HG02870 (cell line): ENCODE measurements at regions not wholly inside any gene's neighbourhood (a gene's known extent, or its start where the extent isn't known, plus 50 kb on each side); places are given as distances from the start of the nearest gene placed in this dataset.

Experiments
- ATAC-seq: cut with Tn5 transposase; IDR thresholded peaks from one replicate; pipeline ENCODE4 v1.9.1; 2021; ENCODE audit warnings: mild to moderate bottlenecking, moderate library complexity; ENCODE audit not compliant: unreplicated experiment

DNA sequence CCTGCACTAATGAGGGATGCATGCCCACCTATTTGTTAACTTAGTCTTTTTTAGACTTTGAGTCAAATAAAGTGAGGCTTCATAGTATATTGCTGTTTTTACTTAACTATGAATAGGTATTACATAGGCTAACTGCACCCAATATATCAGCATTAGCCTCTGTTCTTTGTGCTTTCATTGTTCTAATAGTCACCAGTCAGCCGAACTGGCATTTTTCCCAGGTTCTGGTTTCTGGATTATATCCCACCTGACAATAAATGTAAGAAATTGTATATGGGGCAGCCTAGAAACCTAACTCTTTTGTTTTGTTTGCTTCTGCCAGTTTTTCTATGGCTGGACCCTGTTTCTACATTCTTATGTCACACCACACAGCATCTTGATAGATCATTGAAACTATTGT, 1672.4 kb upstream of the LRRTM1 start:
- ATAC-seq, result no peak

GRCh38 chr2:81974216-81974615, 1669.7 kb upstream of the LRRTM1 start:
- no peak for ATAC-seq

GRCh38 chr2:81942876-81943275, 1638.3 kb upstream of the LRRTM1 start:
- no peak for ATAC-seq

DNA sequence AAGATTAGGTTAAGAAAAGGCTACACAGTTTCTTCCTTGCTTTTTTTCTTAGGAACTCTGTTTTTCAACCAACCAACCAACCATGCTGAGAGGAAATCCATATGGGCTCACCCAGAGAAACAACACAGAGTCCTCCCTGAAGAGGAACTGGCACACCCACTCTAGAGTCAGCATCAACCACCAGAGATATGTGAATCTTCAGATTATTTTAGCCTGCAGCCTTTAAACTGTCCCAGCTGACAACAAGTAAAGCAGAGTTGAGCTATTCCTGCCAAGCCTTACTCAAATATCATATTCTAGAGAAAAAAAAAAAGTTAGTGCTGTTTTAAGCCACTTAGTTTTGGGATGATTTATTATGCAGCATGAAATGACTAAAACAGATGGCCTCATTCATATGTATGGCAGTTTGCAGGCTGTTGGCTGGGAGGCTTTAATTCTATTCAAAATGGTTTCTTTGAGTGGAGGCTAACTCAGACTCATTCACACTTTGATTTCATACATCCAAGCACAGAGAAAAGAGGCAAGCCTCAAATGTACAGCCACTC, 1637.7 kb upstream of the LRRTM1 start:
- no peak for ATAC-seq

GRCh38 chr2:81940266-81940955, 1635.9 kb upstream of the LRRTM1 start:
- no peak for ATAC-seq

GRCh38 chr2:81937944-81938343, 1633.4 kb upstream of the LRRTM1 start:
- no peak for ATAC-seq

GRCh38 chr2:81903534-81903933, 1599.0 kb upstream of the LRRTM1 start:
- no peak for ATAC-seq

DNA sequence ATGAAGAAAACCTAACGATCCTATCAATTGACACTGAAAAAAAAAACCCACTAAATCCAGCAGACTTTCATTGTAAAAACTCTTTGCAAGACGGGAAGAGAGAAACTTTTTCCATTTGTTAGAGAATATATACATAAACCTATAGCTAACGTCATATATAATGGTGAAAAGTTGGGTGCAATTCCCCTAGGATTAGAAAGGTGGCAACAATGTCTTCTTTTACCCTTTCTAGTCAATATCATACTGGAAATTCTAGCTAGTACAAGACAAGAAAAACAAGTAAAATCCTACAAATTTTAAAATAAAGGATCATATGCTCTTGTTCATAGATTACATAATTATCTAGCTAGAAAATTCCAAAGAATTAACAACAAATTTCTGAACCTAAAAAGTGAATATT, 1596.5 kb upstream of the LRRTM1 start:
- ATAC-seq, result no peak

GRCh38 chr2:81895620-81896250, 1591.2 kb upstream of the LRRTM1 start:
- no peak for ATAC-seq

GRCh38 chr2:81894451-81894990, 1590.0 kb upstream of the LRRTM1 start:
- no peak for ATAC-seq

- ATAC-seq, result no peak
Measured at GRCh38 chr2:81876624-81877023, 1572.1 kb upstream of the LRRTM1 start.

DNA sequence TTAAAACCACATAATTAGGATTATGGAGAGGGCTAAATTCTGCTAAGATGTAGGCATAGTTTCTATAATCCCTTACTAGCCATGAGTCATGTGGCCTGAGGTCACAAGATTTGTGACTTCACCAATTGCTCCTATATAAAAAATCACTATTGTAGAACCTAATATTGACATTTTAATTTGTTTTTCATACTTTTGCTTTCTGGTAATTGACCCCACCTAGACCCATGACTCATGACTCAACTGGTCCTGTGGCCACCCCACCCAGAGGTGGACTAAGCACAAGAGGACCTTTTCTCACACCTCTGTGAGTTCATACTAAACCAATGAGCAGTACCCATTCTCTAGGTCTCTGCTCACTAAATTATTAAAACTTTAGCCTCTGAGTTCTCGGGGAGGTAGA, 1567.5 kb upstream of the LRRTM1 start:
- ATAC-seq, result no peak

DNA sequence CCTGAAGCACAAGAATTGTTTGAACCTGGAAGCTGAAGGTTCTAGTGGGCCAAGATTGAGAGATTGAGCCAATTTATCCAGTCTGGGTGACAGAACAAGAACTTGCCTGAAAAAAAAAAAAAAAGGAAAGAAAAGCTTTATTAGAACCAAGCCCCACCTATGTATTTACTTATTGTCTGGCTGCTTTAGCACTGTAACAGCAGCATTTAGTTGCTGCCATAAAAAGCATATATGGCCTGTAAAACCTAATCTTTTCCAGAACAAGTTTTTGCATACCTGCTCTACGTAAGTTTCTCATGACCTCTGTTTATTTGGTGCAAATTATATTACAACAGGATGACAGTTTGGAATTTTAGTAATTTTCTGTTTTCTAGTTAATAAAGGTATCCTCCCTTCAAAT, 1565.6 kb upstream of the LRRTM1 start:
- no peak for ATAC-seq

DNA sequence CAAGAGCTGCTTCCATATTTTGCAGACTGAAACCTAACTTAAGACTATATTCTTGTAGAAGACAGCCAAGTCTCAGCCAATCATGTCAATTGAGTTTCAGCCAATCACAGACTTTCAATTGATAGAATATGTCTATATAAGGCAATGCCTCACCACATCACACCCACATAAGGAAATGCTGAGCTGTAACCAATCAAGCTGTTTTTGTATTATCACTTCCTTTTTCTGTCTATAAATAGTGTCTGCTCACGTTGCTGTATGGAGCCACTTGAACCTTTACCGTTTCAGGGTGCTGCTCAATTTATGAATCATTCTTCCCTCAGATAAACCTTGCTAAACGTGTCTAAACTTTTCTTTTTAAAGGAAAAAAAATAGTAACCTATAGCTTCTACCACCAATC, 1554.4 kb upstream of the LRRTM1 start:
- no peak for ATAC-seq

DNA sequence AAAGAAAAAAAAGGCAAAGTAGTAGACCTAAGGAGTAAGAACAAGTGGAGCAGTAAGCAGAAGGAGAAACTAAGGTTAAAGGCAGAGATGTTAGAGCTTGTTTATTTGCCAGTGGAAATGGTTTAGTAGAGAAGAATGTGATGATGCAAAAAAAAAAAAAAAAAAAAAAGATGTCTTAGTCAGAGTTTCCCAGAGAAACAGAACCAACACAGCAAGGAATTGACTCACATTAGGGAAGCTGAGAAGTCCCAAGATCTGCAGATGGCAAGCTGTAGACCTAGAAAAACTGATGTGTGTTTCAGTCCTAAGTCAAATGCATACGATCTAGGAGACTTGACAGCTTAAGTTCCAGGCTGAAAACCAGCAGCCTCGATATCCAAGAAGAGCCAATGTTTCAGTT, 1548.8 kb upstream of the LRRTM1 start:
- ATAC-seq, result no peak

- no peak for ATAC-seq
Measured at GRCh38 chr2:81852651-81853050, 1548.1 kb upstream of the LRRTM1 start.

DNA sequence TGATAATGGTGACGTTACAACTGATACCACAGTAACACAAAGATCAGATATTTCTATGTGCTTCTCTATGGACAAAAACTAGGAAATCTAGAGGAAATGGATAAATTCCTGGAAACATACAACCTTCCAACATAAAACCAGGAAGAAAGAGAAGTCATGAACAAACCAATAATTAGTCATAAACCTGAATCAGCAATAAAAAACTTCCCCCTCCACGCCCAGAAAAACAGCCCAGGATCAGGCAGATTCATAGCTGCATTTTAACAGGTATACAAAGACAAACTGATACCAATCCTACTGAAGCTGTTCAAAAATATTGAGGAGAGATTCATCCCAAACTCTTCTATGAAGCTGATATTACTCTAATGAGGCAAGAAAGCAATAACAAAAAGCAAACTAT, 1535.2 kb upstream of the LRRTM1 start:
- ATAC-seq, result no peak

DNA sequence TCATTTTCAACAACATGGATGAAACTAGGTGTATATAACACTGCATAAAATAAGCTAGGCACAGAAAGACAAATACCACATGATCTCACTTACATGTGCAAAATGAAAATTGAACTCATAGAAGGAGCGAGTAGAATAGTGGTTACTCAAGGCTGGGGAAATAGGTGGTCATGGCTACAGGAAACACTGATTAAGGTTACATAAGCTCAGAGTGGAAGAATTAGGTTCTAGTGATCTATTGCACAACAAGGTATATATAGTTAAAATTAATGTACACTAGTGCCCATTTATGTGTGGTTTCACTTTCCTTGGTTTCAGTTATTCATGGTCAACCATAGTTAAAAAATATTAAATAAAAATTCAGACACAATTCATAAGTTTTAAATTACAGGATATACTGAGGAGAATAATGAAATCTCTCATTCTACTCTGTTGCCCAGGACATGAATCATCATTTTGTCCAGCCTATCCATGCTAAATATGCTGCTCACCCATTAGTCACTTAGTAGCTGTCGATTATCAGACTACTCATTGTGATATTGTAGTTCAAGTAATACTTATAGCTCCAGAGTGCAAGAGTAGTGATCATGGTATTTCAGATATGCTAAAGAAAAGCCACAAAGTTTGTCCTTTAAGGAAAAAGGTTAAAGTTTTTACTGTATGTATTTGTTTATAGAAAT, 1530.9 kb upstream of the LRRTM1 start:
- no peak for ATAC-seq

DNA sequence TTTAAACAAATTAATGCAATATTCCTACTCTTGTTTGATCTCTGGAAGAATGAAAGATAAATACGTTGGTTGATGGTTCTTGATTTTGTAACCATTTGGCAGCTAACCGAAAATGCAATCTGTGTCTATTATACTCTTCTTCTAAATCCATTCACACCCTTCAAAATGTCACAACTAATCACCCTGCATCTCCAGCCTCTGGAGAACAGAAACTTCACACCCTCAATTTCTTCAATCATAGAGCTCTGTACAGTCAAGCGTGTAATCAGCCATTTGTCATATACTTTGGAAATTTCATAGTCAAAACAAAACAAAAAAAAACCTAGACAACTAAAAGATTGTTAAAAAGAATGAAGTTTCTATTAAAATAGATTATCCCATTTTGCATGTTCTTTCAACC, 1482.3 kb upstream of the LRRTM1 start:
- no peak for ATAC-seq

GRCh38 chr2:81767187-81767912, 1462.8 kb upstream of the LRRTM1 start:
- ATAC-seq, result no peak

DNA sequence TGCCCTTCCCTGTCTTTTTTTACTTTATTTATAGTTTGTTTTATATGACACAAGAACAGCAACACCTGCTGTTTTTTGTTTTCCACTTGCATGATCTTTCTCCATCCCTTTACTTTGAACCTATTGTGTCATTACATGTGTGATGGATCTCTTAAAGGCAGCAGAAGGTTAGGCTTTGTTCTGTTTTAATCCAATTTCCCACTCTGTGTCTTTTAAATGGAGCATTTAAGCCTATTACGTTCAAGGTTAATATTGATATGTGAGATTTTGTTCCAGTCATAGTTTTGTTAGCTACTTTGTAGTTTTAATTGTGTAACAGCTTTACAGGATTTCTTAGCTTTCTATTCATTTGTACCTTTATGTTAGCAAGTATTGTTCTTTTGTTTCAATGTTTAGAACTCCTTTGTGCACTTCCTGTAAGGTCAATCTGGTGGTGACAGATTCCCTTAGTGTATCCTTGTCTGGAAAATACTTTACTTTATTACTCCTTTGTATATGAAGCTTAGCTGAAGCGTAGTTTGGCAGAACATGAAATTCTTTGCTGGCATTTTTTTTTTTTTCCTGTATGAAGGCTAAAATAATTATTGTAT, 1443.0 kb upstream of the LRRTM1 start:
- no peak for ATAC-seq
